ENCODE measurements at regions not wholly inside any gene's neighbourhood (a gene's known extent, or its start where the extent isn't known, plus 50 kb on each side); places are given as distances from the start of the nearest gene placed in this dataset.
"Not testable (repeated sequence)": the region's sequence is repeated elsewhere in the genome, so short reads cannot be mapped to it uniquely, and the experiment has no call there.

- no peak for DNase-seq
These were observed 116.9 kb upstream of the SLC1A3 start for GRCh38 chr5:36489505-36489904.

- DNase-seq: no peak
These were observed 114.5 kb upstream of the SLC1A3 start for GRCh38 chr5:36491856-36492255.

GRCh38 chr5:36492984-36493654 lies 113.3 kb upstream of the SLC1A3 start:
- no peak for DNase-seq

- no peak for DNase-seq
These were observed 112.4 kb upstream of the SLC1A3 start for GRCh38 chr5:36494028-36494427.

- no peak for DNase-seq
These were observed 111.4 kb upstream of the SLC1A3 start for GRCh38 chr5:36494841-36495601.

GRCh38 chr5:36495611-36496010 lies 110.8 kb upstream of the SLC1A3 start:
- DNase-seq: no peak

- no peak for DNase-seq
These were observed 109.9 kb upstream of the SLC1A3 start for GRCh38 chr5:36496471-36496870.

GRCh38 chr5:36502608-36503007 lies 103.8 kb upstream of the SLC1A3 start:
- DNase-seq: no peak

- no peak for DNase-seq
These were observed 101.4 kb upstream of the SLC1A3 start for GRCh38 chr5:36505021-36505420.

- peak; percentile 38 for DNase-seq
These were observed 99.0 kb upstream of the SLC1A3 start for GRCh38 chr5:36507332-36507952.

GRCh38 chr5:36508331-36508730 lies 98.1 kb upstream of the SLC1A3 start:
- DNase-seq: not testable (repeated sequence)

- not testable (repeated sequence) for DNase-seq
These were observed 92.8 kb upstream of the SLC1A3 start for GRCh38 chr5:36513647-36514046.

- DNase-seq: no peak
These were observed 86.5 kb upstream of the SLC1A3 start for GRCh38 chr5:36519881-36520280.

- DNase-seq: no peak
These were observed 85.2 kb upstream of the SLC1A3 start for GRCh38 chr5:36521219-36521618.

- no peak for DNase-seq
These were observed 84.3 kb upstream of the SLC1A3 start for GRCh38 chr5:36521838-36522745.

GRCh38 chr5:36522746-36523065 lies 83.7 kb upstream of the SLC1A3 start:
- DNase-seq: no peak

GRCh38 chr5:36523450-36523849 lies 83.0 kb upstream of the SLC1A3 start:
- DNase-seq: no peak

GRCh38 chr5:36523926-36524325 lies 82.5 kb upstream of the SLC1A3 start:
- no peak for DNase-seq

- DNase-seq: no peak
These were observed 79.9 kb upstream of the SLC1A3 start for GRCh38 chr5:36526537-36526936.

- no peak for DNase-seq
These were observed 77.8 kb upstream of the SLC1A3 start for GRCh38 chr5:36528588-36528987.

GRCh38 chr5:36529142-36529541 lies 77.3 kb upstream of the SLC1A3 start:
- DNase-seq: no peak

GRCh38 chr5:36530215-36530614 lies 76.2 kb upstream of the SLC1A3 start:
- DNase-seq: no peak

GRCh38 chr5:36531401-36531800 lies 75.0 kb upstream of the SLC1A3 start:
- no peak for DNase-seq

Data from NCI-H2107 (cell line).